Pancreas (tissue), 10 donors: ENCODE measurements at regions not wholly inside any gene's neighbourhood (a gene's known extent, or its start where the extent isn't known, plus 50 kb on each side); places are given as distances from the start of the nearest gene placed in this dataset.

Experiments used
- ATAC-seq, 4 donors: fragments of 200-7000 bp; cut with Tn5 transposase; one replicate each; pipeline versions ENCODE4 v1.8.0 to v1.9.1; 2020; ENCODE audit warnings: mild to moderate bottlenecking in 4 of 4, moderate library complexity in 4 of 4
- DNase-seq, 6 donors: peaks; one replicate each; pipeline ENCODE4 v3.0.0-alpha.2; 2020
- FAIRE-seq: peaks from 2 replicates; lab custom pipeline; 2012; peaks lifted over from hg19 to GRCh38; lab: Jason Lieb, UNC
- H3K27ac ChIP-seq, 4 donors: fragments of 200-600 bp; sonication (generic); 1 replicate in 3 of 4; 2 replicates in 1 of 4; pipeline versions ENCODE4 v1.5.0 to v1.8.0; 2020
- H3K27me3 ChIP-seq, 4 donors: fragments of 200-600 bp; one replicate each; pipeline ENCODE4 v1.8.0; 2021
- H3K36me3 ChIP-seq, 3 donors: fragments of 200-600 bp; sonication (generic) in 1 of 3; one replicate each; pipeline versions ENCODE4 v1.5.0 to v1.8.0; 2020 to 2021
- H3K4me1 ChIP-seq, 3 donors: fragments of 200-600 bp; one replicate each; pipeline ENCODE4 v1.8.0; 2021
- H3K4me3 ChIP-seq, 4 donors: fragments of 200-600 bp; sonication (generic) in 2 of 4; one replicate each; pipeline versions ENCODE4 v1.5.0 to v1.8.0; 2020 to 2021
- H3K9me3 ChIP-seq, 4 donors: fragments of 200-600 bp; one replicate each; pipeline ENCODE4 v1.8.0; 2021
- WGBS, 2 donors: extraction: QIAGEN DNeasy Blood & Tissue Kit; methylation state at CpG; one replicate each; pipeline ENCODE4 v1.1.7; 2013; 5-methylcytosine and 5-hydroxymethylcytosine counted together
- intact Hi-C, 3 donors: fragments of 100-400 bp; cut with DNase I; formaldehyde crosslinking; loops; one replicate each; pipeline versions ENCODE4 v1.11.1 to v1.14.2; 2022
- TF ChIP-seq, protein P1 (sequence below), 4 donors: fragments of 200-600 bp; sonication (generic) in 3 of 4; IDR thresholded peaks; one replicate each; pipeline versions ENCODE4 v1.5.0 to v1.8.0; 2021; ENCODE audit warnings: antibody characterized with exemption in 4 of 4
- donor health status: healthy with polysubstance abuse.
- donor health status: DM: no; HTN: no; CAD: no; lungs with moderate emphysema.
- donor health status: DM: no; HTN: no; CAD: no.
- donor health status: control.
- donor health status: control.
- donor health status: Bipolar disorder and iron deficiency.
- donor health status: DM: yes; HTN: yes; CAD: no.
- donor health status: DM: no; HTN: no; CAD: no.
- donor health status: DM: no; HTN: no; CAD: no.
- donor health status: DM: yes; HTN: yes; CAD: no.

DNA sequence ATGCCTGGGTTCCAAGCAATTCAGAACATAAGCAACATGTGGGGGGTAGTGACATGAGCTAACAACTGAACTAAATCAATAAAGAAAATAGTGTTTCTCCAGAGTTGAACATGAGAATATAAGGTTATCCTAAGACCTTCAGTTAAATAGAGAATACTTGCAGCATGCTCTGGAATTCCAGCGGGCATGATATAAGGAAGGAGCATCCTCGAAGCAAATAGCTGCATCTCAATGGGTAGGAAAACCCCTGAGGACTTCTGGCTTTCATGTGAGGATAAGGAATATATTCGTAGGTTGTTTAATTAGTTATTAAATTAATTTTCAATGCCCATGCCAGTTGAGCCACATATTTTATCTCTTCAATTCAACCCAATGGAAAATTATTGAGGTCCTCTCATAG is 631.2 kb upstream of the EPHA7 start:
- 68 to 85% methylated on average over 3 of the region's 3 CpGs for WGBS, 2 donors
- Histone ChIP-seq H3K27ac (no peak overlapping the region), H3K27me3 (no peaks in the 10 kb centered on the region), H3K4me3 (no peak overlapping the region), H3K4me1 (no peaks in the 10 kb centered on the region), H3K9me3 (no peaks in the 10 kb centered on the region), H3K36me3 (no peaks in the 10 kb centered on the region)
- ATAC-seq: no peak
- no peak for DNase-seq
- intact Hi-C loops: no loop called here
- no peak for FAIRE-seq
- TF ChIP-seq, protein P1, sequence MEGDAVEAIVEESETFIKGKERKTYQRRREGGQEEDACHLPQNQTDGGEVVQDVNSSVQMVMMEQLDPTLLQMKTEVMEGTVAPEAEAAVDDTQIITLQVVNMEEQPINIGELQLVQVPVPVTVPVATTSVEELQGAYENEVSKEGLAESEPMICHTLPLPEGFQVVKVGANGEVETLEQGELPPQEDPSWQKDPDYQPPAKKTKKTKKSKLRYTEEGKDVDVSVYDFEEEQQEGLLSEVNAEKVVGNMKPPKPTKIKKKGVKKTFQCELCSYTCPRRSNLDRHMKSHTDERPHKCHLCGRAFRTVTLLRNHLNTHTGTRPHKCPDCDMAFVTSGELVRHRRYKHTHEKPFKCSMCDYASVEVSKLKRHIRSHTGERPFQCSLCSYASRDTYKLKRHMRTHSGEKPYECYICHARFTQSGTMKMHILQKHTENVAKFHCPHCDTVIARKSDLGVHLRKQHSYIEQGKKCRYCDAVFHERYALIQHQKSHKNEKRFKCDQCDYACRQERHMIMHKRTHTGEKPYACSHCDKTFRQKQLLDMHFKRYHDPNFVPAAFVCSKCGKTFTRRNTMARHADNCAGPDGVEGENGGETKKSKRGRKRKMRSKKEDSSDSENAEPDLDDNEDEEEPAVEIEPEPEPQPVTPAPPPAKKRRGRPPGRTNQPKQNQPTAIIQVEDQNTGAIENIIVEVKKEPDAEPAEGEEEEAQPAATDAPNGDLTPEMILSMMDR (IDR thresholded peaks at IDR 0.05): no peak

DNA sequence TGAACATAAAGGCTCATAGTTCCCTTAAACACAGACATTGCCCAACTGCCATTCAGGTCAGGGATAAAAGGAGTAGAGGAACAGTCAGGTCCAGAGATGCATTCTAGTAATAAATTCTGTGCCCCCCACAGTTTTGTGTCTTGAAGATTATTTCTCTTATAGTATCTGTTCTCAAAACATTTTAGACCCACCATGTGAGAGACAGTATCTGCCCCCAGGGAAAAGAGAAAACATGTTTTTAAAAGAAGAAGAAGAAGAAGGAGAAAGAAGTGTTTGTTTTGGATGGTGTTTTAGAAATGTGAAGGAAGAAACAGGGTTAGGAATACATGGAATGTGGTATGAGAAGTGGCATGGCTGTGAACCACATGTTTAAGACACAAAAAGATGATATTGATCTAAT is 629.6 kb upstream of the EPHA7 start:
- Histone ChIP-seq H3K4me1 (no peaks in the 10 kb centered on the region), H3K4me3 (no peak overlapping the region), H3K27ac (no peak overlapping the region), H3K36me3 (no peaks in the 10 kb centered on the region), H3K27me3 (no peaks in the 10 kb centered on the region), H3K9me3 (no peaks in the 10 kb centered on the region)
- TF ChIP-seq, protein P1 (IDR thresholded peaks at IDR 0.05): no peak
- intact Hi-C loops: no loop called here
- no peak for DNase-seq
- no peak for FAIRE-seq
- no peak for ATAC-seq

DNA sequence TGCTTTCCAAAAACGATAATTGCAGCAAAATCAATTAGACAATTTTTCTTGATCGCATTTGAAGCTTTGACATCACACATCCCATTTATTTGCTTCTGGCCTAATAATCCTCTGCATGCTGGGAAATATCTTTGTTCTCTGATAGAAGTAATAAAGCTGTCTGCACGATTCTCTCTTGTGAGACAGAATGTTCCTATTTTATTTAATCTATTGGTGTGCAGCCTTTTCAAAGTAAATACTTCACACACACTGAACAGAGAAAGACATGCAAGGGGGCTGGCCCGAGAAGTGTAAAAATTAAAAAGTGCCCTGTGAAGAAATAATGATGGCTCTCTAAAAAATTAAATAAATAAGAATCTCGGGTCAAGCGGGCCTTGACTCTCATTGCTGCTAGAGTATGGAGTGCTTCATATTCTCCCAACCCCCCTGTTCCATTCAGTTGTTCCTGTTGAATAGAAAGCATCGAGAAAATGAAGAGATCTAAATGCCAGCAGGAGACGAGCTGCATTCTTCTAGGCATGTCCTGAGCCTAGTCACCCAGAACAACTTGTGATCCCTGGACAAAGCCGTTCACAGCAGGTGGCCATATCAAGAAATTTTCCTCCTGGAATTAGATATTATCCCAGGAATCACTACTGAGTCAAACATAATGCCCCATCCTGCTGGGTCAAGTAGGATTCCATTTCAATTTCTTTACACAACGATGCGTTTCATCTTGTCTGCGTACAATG is 625.9 kb upstream of the EPHA7 start:
- no peak for ATAC-seq
- Histone ChIP-seq H3K4me1 (no peaks in the 10 kb centered on the region), H3K9me3 (no peaks in the 10 kb centered on the region), H3K36me3 (no peaks in the 10 kb centered on the region), H3K4me3 (no peak overlapping the region), H3K27ac (no peak overlapping the region), H3K27me3 (no peaks in the 10 kb centered on the region)
- DNase-seq: no peak
- no peak for FAIRE-seq
- intact Hi-C loops: no loop called here
- 48 to 52% methylated on average over 12 of the region's 12 CpGs for WGBS, 2 donors
- TF ChIP-seq, protein P1 (IDR thresholded peaks at IDR 0.05): no peak

DNA sequence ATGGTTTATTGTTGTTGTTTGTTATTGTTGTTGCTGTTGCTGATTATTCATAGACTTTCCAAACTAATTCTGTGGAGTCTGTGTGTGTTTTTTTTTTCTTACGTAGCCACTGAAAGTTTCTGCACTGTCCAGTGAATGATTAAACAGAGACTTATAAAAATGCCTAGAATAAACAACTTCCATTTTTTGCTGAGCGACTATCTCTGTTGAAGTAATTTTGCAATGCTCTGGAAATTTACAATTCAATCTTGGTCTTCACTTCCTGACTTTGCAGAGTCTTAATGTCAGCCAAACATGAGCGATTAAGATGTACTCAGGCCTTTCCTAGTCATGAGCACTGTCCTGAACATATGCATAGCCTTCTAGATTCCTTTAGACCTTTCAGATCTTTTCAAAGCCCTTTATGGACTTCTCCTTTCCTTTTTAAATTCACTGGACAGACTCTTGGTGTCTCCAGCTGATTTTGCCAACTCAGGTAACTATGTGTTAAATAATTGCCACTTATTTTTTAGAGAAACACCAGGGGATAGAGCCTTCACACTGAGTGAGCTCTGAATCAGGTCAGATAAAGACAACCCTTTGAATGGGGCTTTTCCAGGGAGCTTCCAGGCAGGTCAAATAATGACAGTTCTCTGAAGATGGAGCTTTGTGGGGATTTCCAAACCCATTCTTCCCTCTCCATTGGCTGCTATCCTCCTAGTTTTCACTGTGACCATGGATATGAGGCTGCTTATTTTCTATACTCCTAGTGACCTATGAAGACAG is 622.8 kb upstream of the EPHA7 start:
- intact Hi-C loops: no loop called here
- H3K27me3 ChIP-seq: no peaks in the 10 kb centered on the region
- 44 to 57% methylated on average over 3 of the region's 3 CpGs for WGBS, 2 donors
- TF ChIP-seq, protein P1 (IDR thresholded peaks at IDR 0.05): peak in 1 of 4 donors; percentile 8
- DNase-seq (no peak), FAIRE-seq (no peak), ATAC-seq (no peak)
- H3K36me3 ChIP-seq: no peaks in the 10 kb centered on the region
- no peaks in the 10 kb centered on the region for H3K4me1 ChIP-seq
- H3K4me3 ChIP-seq: no peak overlapping the region
- no peaks in the 10 kb centered on the region for H3K9me3 ChIP-seq
- no peak overlapping the region for H3K27ac ChIP-seq

DNA sequence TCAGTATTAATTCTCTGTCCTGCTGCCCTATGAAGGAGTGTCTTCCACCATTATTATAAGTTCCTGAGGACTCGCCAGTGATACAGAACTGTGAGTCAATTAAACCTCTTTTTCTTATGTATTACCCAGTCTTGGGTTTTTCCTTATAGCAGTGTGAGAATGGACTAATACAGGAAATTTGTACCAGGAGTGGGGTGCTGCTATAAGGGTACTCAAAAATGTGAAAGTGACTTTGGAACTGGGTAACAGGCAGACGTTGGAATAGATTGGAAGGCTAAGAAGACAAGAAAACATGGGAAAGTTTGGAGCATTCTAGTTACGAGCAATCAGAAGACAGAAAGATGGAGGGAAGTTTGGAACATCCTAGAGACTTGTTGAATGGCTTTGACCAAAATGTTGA is 616.7 kb upstream of the EPHA7 start:
- WGBS, 2 donors: 67 to 87% methylated on average over 3 of the region's 3 CpGs
- Histone ChIP-seq H3K9me3 (no peaks in the 10 kb centered on the region), H3K36me3 (no peaks in the 10 kb centered on the region), H3K4me1 (no peaks in the 10 kb centered on the region), H3K27ac (no peak overlapping the region), H3K27me3 (no peaks in the 10 kb centered on the region), H3K4me3 (no peak overlapping the region)
- FAIRE-seq: no peak
- ATAC-seq: no peak
- intact Hi-C loops: no loop called here
- TF ChIP-seq, protein P1 (IDR thresholded peaks at IDR 0.05): no peak
- DNase-seq: no peak
